GM12891 (cell line): ENCODE measurements at regions not wholly inside any gene's neighbourhood (a gene's known extent, or its start where the extent isn't known, plus 50 kb on each side); places are given as distances from the start of the nearest gene placed in this dataset.

Experiments used
- PAX5 ChIP-seq: IDR thresholded peaks from 2 replicates; pipeline ENCODE4 v1.6.1; 2011; ENCODE audit warnings: low read length, moderate library complexity, mild to moderate bottlenecking; ENCODE audit not compliant: insufficient read depth, severe bottlenecking
- POLR2A ChIP-seq: IDR thresholded peaks from 2 replicates; pipeline ENCODE4 v1.6.1; 2011; ENCODE audit warnings: low read depth, low read length, control low read depth
- POLR2AphosphoS5 ChIP-seq: IDR thresholded peaks from 2 replicates; pipeline ENCODE4 v1.6.1; 2011; ENCODE audit warnings: low read depth, low read length, control low read depth
- POU2F2 ChIP-seq: IDR thresholded peaks from 2 replicates; pipeline ENCODE4 v1.6.1; 2011; ENCODE audit warnings: low read depth, mild to moderate bottlenecking, control low read depth, low read length, moderate library complexity
- SPI1 ChIP-seq: IDR thresholded peaks from 2 replicates; pipeline ENCODE4 v1.6.1; 2011; ENCODE audit warnings: low read depth, low read length, control low read depth
- TAF1 ChIP-seq: IDR thresholded peaks from 2 replicates; pipeline ENCODE4 v1.6.1; 2011; ENCODE audit warnings: low read depth, low read length, control low read depth

- TF ChIP-seq POLR2A (no peak), POLR2AphosphoS5 (no peak), TAF1 (no peak), POU2F2 (no peak), SPI1 (no peak), PAX5 (no peak)
Observed at GRCh38 chr10:63843107-63843506, 321.9 kb downstream of the REEP3 start.
